Thyroid gland (tissue), 4 donors: ENCODE measurements at regions not wholly inside any gene's neighbourhood (a gene's known extent, or its start where the extent isn't known, plus 50 kb on each side); places are given as distances from the start of the nearest gene placed in this dataset.

ENCODE experiments used
- DNase-seq, 2 donors: peaks; one replicate each; pipeline ENCODE4 v3.0.0-alpha.2; 2019
- H3K27ac ChIP-seq, 3 donors: fragments of 200-600 bp; sonication (generic); 1 replicate in 2 of 3; 2 replicates in 1 of 3; pipeline ENCODE4 v1.5.1; 2016 to 2019; ENCODE audit warnings: mild to moderate bottlenecking in 1 of 3, moderate library complexity in 1 of 3
- H3K27me3 ChIP-seq: fragments of 200-600 bp; sonication (generic); one replicate; pipeline ENCODE4 v1.5.1; 2019
- H3K36me3 ChIP-seq, 2 donors: fragments of 200-600 bp; sonication (generic); one replicate each; pipeline ENCODE4 v1.5.1; 2016 to 2019
- H3K4me1 ChIP-seq, 2 donors: fragments of 200-600 bp; sonication (generic); one replicate each; pipeline ENCODE4 v1.5.1; 2017 to 2019
- H3K4me3 ChIP-seq, 3 donors: fragments of 200-600 bp; sonication (generic); replicated peaks in 1 of 3; 1 replicate in 2 of 3; 2 replicates in 1 of 3; pipeline ENCODE4 v1.5.1; 2016; ENCODE audit warnings: mild to moderate bottlenecking in 1 of 3
- H3K9me3 ChIP-seq: fragments of 200-600 bp; sonication (generic); one replicate; pipeline ENCODE4 v1.5.1; 2017
- CTCF ChIP-seq, 6 experiments: fragments of 200-600 bp in 3 of 6; fragments of 450-650 bp in 3 of 6; sonication (generic) in 3 of 6; IDR thresholded peaks; one replicate each; pipeline ENCODE4 v1.5.1; 2016 to 2019; ENCODE audit warnings: antibody characterized with exemption in 6 of 6, mild to moderate bottlenecking in 2 of 6, inconsistent platforms in 1 of 6, moderate library complexity in 1 of 6
- POLR2A ChIP-seq, 2 donors: fragments of 450-650 bp; IDR thresholded peaks; one replicate each; pipeline ENCODE4 v1.6.1; 2017; ENCODE audit warnings: antibody characterized with exemption in 2 of 2, mild to moderate bottlenecking in 2 of 2, moderate library complexity in 1 of 2
- WGBS, 2 donors: methylation state at CpG; one replicate each; pipeline ENCODE4 v1.1.5; 2017; 5-methylcytosine and 5-hydroxymethylcytosine counted together
- intact Hi-C: fragments of 100-400 bp; cut with DNase I; formaldehyde crosslinking; loops from one replicate; pipeline ENCODE4 v1.15.1; 2023

- H3K27me3 ChIP-seq = no peaks in the 10 kb centered on the region
- H3K27ac ChIP-seq = no peak overlapping the region
- no peaks in the 10 kb centered on the region for H3K9me3 ChIP-seq
- no peaks in the 10 kb centered on the region for H3K36me3 ChIP-seq
- TF ChIP-seq CTCF (IDR thresholded peaks at IDR 0.05) (no peak), POLR2A (IDR thresholded peaks at IDR 0.05) (no peak)
- no peak overlapping the region for H3K4me3 ChIP-seq
- 69 to 78% methylated on average over 10 of the region's 10 CpGs for WGBS, 2 donors
- DNase-seq = no peak
- H3K4me1 ChIP-seq = no peaks in the 10 kb centered on the region
- intact Hi-C loops = no loop called here
Measured at GRCh38 chr15:31157644-31158069, 56.1 kb upstream of the TRPM1 start.

GRCh38 chr15:31158858-31159569 is 57.5 kb upstream of the TRPM1 start:
- no peak for TF ChIP-seq POLR2A (IDR thresholded peaks at IDR 0.05)
- TF ChIP-seq CTCF (IDR thresholded peaks at IDR 0.05) = no peak
- intact Hi-C loops = no loop called here
- no peaks in the 10 kb centered on the region for H3K27me3 ChIP-seq
- H3K36me3 ChIP-seq = no peaks in the 10 kb centered on the region
- no peak overlapping the region for H3K4me3 ChIP-seq
- H3K4me1 ChIP-seq = no peaks in the 10 kb centered on the region
- H3K27ac ChIP-seq = no peak overlapping the region
- DNase-seq = peak; percentile 52 to 58
- H3K9me3 ChIP-seq = no peaks in the 10 kb centered on the region
- WGBS, 2 donors = 59 to 61% methylated on average over 11 of the region's 11 CpGs

- 84% methylated on average over 5 of the region's 6 CpGs; no CpG with 5 or more reads in 1 of the 2 donors for WGBS, 2 donors
- no peak overlapping the region for H3K4me3 ChIP-seq
- intact Hi-C loops = no loop called here
- no peaks in the 10 kb centered on the region for H3K36me3 ChIP-seq
- no peaks in the 10 kb centered on the region for H3K4me1 ChIP-seq
- H3K27ac ChIP-seq = no peak overlapping the region
- H3K27me3 ChIP-seq = no peaks in the 10 kb centered on the region
- no peaks in the 10 kb centered on the region for H3K9me3 ChIP-seq
- no peak for TF ChIP-seq POLR2A (IDR thresholded peaks at IDR 0.05)
- no peak for TF ChIP-seq CTCF (IDR thresholded peaks at IDR 0.05)
- DNase-seq = no peak
Measured at GRCh38 chr15:31159837-31160236, 58.3 kb upstream of the TRPM1 start.

- no peak overlapping the region for H3K27ac ChIP-seq
- no peaks in the 10 kb centered on the region for H3K9me3 ChIP-seq
- H3K27me3 ChIP-seq = no peaks in the 10 kb centered on the region
- DNase-seq = no peak
- H3K36me3 ChIP-seq = no peaks in the 10 kb centered on the region
- intact Hi-C loops = no loop called here
- H3K4me3 ChIP-seq = no peak overlapping the region
- TF ChIP-seq POLR2A (IDR thresholded peaks at IDR 0.05) (no peak), CTCF (IDR thresholded peaks at IDR 0.05) (no peak)
- 86 to 87% methylated on average over 6 to 7 of the region's 7 CpGs for WGBS, 2 donors
- H3K4me1 ChIP-seq = no peaks in the 10 kb centered on the region
Measured at GRCh38 chr15:31160297-31160696, 58.8 kb upstream of the TRPM1 start.

GRCh38 chr15:31160740-31161495 is 59.4 kb upstream of the TRPM1 start:
- no peaks in the 10 kb centered on the region for H3K27me3 ChIP-seq
- H3K4me3 ChIP-seq = no peak overlapping the region
- intact Hi-C loops = no loop called here
- no peaks in the 10 kb centered on the region for H3K9me3 ChIP-seq
- DNase-seq = no peak
- H3K4me1 ChIP-seq = no peaks in the 10 kb centered on the region
- WGBS, 2 donors = 91 to 95% methylated on average over 12 to 13 of the region's 25 CpGs
- TF ChIP-seq POLR2A (IDR thresholded peaks at IDR 0.05) = no peak
- no peak for TF ChIP-seq CTCF (IDR thresholded peaks at IDR 0.05)
- no peaks in the 10 kb centered on the region for H3K36me3 ChIP-seq
- no peak overlapping the region for H3K27ac ChIP-seq
